B cell (primary cell): ENCODE measurements at regions not wholly inside any gene's neighbourhood (a gene's known extent, or its start where the extent isn't known, plus 50 kb on each side); places are given as distances from the start of the nearest gene placed in this dataset.

Experiments used
- ATAC-seq: fragments of 200-7000 bp; cut with Tn5 transposase; one replicate; pipeline ENCODE4 v1.10.0; 2021; ENCODE audit warnings: low read depth, mild to moderate bottlenecking, moderate number of reproducible peaks, moderate library complexity
- CTCF ChIA-PET: fragments of 350-600 bp; sonication (Branson Sonifier 250); formaldehyde crosslinking; loops from one replicate; lab custom pipeline; 2021; ENCODE audit warnings: antibody characterized with exemption, inconsistent platforms; lab: Charles Lee
- POLR2A ChIA-PET: fragments of 350-600 bp; sonication (Branson Sonifier 250); formaldehyde crosslinking; loops from one replicate; lab custom pipeline; 2021; ENCODE audit warnings: antibody characterized with exemption; lab: Charles Lee
- DNase-seq: peaks from one replicate; pipeline ENCODE4 v3.0.0; 2013
- H2AFZ ChIP-seq: 2 replicates; pipeline ENCODE4 v1.6.1; 2012; ENCODE audit warnings: mild to moderate bottlenecking, low read depth, low read length; ENCODE audit not compliant: insufficient read depth, poor library complexity, severe bottlenecking
- H3K27ac ChIP-seq, 2 donors: 1 replicate in 1 of 2; 2 replicates in 1 of 2; pipeline ENCODE4 v1.5.1; 2012 to 2013; ENCODE audit warnings: low read length in 2 of 2, mild to moderate bottlenecking in 2 of 2, moderate library complexity in 1 of 2
- H3K27me3 ChIP-seq, 4 experiments: fragments of 200-600 bp in 1 of 4; sonication (generic) in 1 of 4; replicated peaks in 1 of 4; 1 replicate in 2 of 4; 2 replicates in 2 of 4; pipeline versions ENCODE4 v1.6.1 to v1.7.0; 2013 to 2016; ENCODE audit warnings: low read length in 3 of 4, mild to moderate bottlenecking in 2 of 4, mixed read lengths in 1 of 4, moderate library complexity in 1 of 4; ENCODE audit not compliant: insufficient read depth in 4 of 4, control insufficient read depth in 3 of 4; ENCODE audit errors: control extremely low read depth in 1 of 4
- H3K36me3 ChIP-seq, 2 experiments: replicated peaks in 1 of 2; 1 replicate in 1 of 2; 2 replicates in 1 of 2; pipeline versions ENCODE4 v1.6.1 to v1.7.1; 2013; ENCODE audit warnings: low read length in 1 of 2; ENCODE audit not compliant: insufficient read depth in 2 of 2, control insufficient read depth in 1 of 2; ENCODE audit errors: control extremely low read depth in 1 of 2, extremely low read depth in 1 of 2
- H3K4me1 ChIP-seq, 2 donors: fragments of 200-600 bp in 1 of 2; sonication (generic) in 1 of 2; 1 replicate in 1 of 2; 2 replicates in 1 of 2; pipeline versions ENCODE4 v1.5.1 to v1.6.1; 2013 to 2017; ENCODE audit warnings: low read length in 2 of 2; ENCODE audit not compliant: control insufficient read depth in 2 of 2, insufficient read depth in 2 of 2
- H3K4me2 ChIP-seq: replicated peaks from 2 replicates; pipeline ENCODE3; 2012; ENCODE audit warnings: mild to moderate bottlenecking, low read depth, low read length; ENCODE audit not compliant: poor library complexity, severe bottlenecking
- H3K4me3 ChIP-seq, 5 experiments: fragments of 200-600 bp in 1 of 5; sonication (generic) in 1 of 5; 1 replicate in 3 of 5; 2 replicates in 2 of 5; pipeline versions ENCODE4 v1.5.1 to v1.7.0; 2011 to 2016; ENCODE audit warnings: low read length in 4 of 5, mild to moderate bottlenecking in 4 of 5, low read depth in 2 of 5, control low read depth in 1 of 5, moderate library complexity in 1 of 5; ENCODE audit not compliant: insufficient read depth in 1 of 5; ENCODE audit errors: control extremely low read depth in 1 of 5, extremely low read depth in 1 of 5
- H3K79me2 ChIP-seq: fragments of 200-600 bp; sonication (generic); one replicate; pipeline ENCODE4 v1.6.0; 2016; ENCODE audit warnings: low read length; ENCODE audit not compliant: control insufficient read depth, insufficient read depth
- H3K9ac ChIP-seq: fragments of 200-600 bp; sonication (generic); 2 replicates; pipeline ENCODE4 v1.6.1; 2017; ENCODE audit warnings: mild to moderate bottlenecking, low read length, moderate library complexity
- H3K9me3 ChIP-seq, 3 donors: one replicate each; pipeline versions ENCODE4 v1.6.1 to v1.7.1; 2013; ENCODE audit warnings: low read length in 2 of 3; ENCODE audit not compliant: control insufficient read depth in 2 of 3, insufficient read depth in 1 of 3; ENCODE audit errors: control extremely low read depth in 1 of 3
- H4K20me1 ChIP-seq: 2 replicates; pipeline ENCODE4 v1.6.0; 2012; ENCODE audit warnings: mild to moderate bottlenecking, low read length; ENCODE audit not compliant: insufficient read depth, control insufficient read depth, poor library complexity, severe bottlenecking
- H3K27ac Mint-ChIP-seq: one replicate; pipeline ENCODE4 v1.8.0; 2021; ENCODE audit warnings: mixed read lengths
- H3K27me3 Mint-ChIP-seq: one replicate; pipeline ENCODE4 v1.8.0; 2021; ENCODE audit warnings: mixed read lengths
- H3K4me1 Mint-ChIP-seq: one replicate; pipeline ENCODE4 v1.8.0; 2021; ENCODE audit warnings: mixed read lengths
- H3K4me3 Mint-ChIP-seq: one replicate; pipeline ENCODE4 v1.8.0; 2021; ENCODE audit warnings: mixed read lengths
- H3K9me3 Mint-ChIP-seq: one replicate; pipeline ENCODE4 v1.8.0; 2022; ENCODE audit warnings: mixed read lengths; ENCODE audit not compliant: insufficient read depth
- EZH2 ChIP-seq: IDR thresholded peaks from 2 replicates; pipeline ENCODE4 v1.6.1; 2012; ENCODE audit warnings: borderline replicate concordance, low read depth, mild to moderate bottlenecking, moderate library complexity, low read length; ENCODE audit not compliant: insufficient read depth, poor library complexity, severe bottlenecking
- WGBS: methylation state at CpG from one replicate; pipeline ENCODE4 v1.1.5; 2013; ENCODE audit warnings: missing lambda C conversion rate; ENCODE audit not compliant: insufficient coverage; 5-methylcytosine and 5-hydroxymethylcytosine counted together
- intact Hi-C: fragments of 100-400 bp; cut with micrococcal nuclease; formaldehyde crosslinking; loops from one replicate; pipeline ENCODE4 v1.10.0; 2022
- TF ChIP-seq, protein P1 (sequence below): fragments of 200-600 bp; IDR thresholded peaks from one replicate; pipeline ENCODE4 v1.8.0; 2022; ENCODE audit warnings: antibody characterized with exemption, mild to moderate bottlenecking

GRCh38 chr1:96236156-96236739, 485.3 kb upstream of the PTBP2 start:
- peak; percentile 9 for DNase-seq

DNA sequence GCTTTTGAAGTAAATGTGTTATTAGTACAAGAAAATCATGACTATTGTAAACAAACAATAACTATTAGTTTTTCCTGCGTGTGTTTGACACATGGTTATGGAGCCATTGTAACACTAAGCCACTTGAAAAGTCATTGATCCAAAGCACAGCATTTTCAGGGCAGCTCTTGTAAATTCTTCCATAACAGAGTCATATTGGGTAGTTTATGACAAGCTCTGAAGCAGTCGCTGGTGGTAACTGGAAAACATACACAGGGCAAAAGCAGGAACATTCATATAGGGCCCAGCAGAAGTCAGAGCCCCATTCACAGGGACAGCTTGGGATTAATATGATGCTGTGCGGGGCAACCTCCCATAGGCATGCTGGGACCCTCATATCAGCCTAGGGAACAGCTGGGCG, 483.2 kb upstream of the PTBP2 start:
- H3K4me3 ChIP-seq = no peak overlapping the region
- WGBS = 100% methylated on average over 1 of the region's 4 CpGs
- no peak for ATAC-seq
- H3K9me3 ChIP-seq = no peaks in the 10 kb centered on the region
- no peaks in the 10 kb centered on the region for H3K27me3 Mint-ChIP-seq
- TF ChIP-seq, protein P1, sequence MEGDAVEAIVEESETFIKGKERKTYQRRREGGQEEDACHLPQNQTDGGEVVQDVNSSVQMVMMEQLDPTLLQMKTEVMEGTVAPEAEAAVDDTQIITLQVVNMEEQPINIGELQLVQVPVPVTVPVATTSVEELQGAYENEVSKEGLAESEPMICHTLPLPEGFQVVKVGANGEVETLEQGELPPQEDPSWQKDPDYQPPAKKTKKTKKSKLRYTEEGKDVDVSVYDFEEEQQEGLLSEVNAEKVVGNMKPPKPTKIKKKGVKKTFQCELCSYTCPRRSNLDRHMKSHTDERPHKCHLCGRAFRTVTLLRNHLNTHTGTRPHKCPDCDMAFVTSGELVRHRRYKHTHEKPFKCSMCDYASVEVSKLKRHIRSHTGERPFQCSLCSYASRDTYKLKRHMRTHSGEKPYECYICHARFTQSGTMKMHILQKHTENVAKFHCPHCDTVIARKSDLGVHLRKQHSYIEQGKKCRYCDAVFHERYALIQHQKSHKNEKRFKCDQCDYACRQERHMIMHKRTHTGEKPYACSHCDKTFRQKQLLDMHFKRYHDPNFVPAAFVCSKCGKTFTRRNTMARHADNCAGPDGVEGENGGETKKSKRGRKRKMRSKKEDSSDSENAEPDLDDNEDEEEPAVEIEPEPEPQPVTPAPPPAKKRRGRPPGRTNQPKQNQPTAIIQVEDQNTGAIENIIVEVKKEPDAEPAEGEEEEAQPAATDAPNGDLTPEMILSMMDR = no peak
- TF ChIP-seq EZH2 = no peak
- H3K4me1 ChIP-seq = no peaks in the 10 kb centered on the region
- H4K20me1 ChIP-seq = no peaks in the 10 kb centered on the region
- H3K79me2 ChIP-seq = no peaks in the 10 kb centered on the region
- no peaks in the 10 kb centered on the region for H3K4me1 Mint-ChIP-seq
- H2AFZ ChIP-seq = no peak overlapping the region
- H3K36me3 ChIP-seq = no peaks in the 10 kb centered on the region
- no peak overlapping the region for H3K9ac ChIP-seq
- no peak overlapping the region for H3K27ac ChIP-seq
- no peak overlapping the region for H3K27ac Mint-ChIP-seq
- ChIA-PET POLR2A (no interaction called here), CTCF (no interaction called here)
- intact Hi-C loops = loop anchor here (10.0 kb wide), 1 partner anchor 606 kb away; no protein-coding TSS in a partner anchor
- H3K9me3 Mint-ChIP-seq = no peaks in the 10 kb centered on the region
- no peak overlapping the region for H3K4me3 Mint-ChIP-seq
- H3K4me2 ChIP-seq = no peak overlapping the region
- DNase-seq = no peak
- H3K27me3 ChIP-seq = no peaks in the 10 kb centered on the region

More at GRCh38 chr1:96236156-96236739, 485.3 kb upstream of the PTBP2 start:
- WGBS = 43% methylated on average over 1 of the region's 4 CpGs
- no peaks in the 10 kb centered on the region for H3K27me3 ChIP-seq
- CTCF ChIA-PET = interaction anchor here (0.8 to 1.2 kb wide), 2 partner anchors 8 to 1815 kb away, joined by 3 to 4 read pairs; no protein-coding TSS in a partner anchor
- intact Hi-C loops = loop anchor here (10.0 kb wide), 1 partner anchor 609 kb away; no protein-coding TSS in a partner anchor
- no peaks in the 10 kb centered on the region for H3K4me1 ChIP-seq
- H3K4me1 Mint-ChIP-seq = no peaks in the 10 kb centered on the region
- no peaks in the 10 kb centered on the region for H3K79me2 ChIP-seq
- H4K20me1 ChIP-seq = no peaks in the 10 kb centered on the region
- no peak overlapping the region for H3K4me3 Mint-ChIP-seq
- H3K9ac ChIP-seq = no peak overlapping the region
- H3K4me2 ChIP-seq = no peak overlapping the region
- H2AFZ ChIP-seq = no peak overlapping the region
- H3K4me3 ChIP-seq = no peak overlapping the region
- no peak overlapping the region for H3K27ac ChIP-seq
- POLR2A ChIA-PET = no interaction called here
- no peak for TF ChIP-seq EZH2
- TF ChIP-seq, protein P1 = no peak
- no peaks in the 10 kb centered on the region for H3K27me3 Mint-ChIP-seq
- no peaks in the 10 kb centered on the region for H3K9me3 Mint-ChIP-seq
- no peaks in the 10 kb centered on the region for H3K36me3 ChIP-seq
- no peaks in the 10 kb centered on the region for H3K9me3 ChIP-seq
- no peak for ATAC-seq
- H3K27ac Mint-ChIP-seq = no peak overlapping the region
